Gastroesophageal sphincter (tissue), 4 donors: ENCODE measurements at regions not wholly inside any gene's neighbourhood (a gene's known extent, or its start where the extent isn't known, plus 50 kb on each side); places are given as distances from the start of the nearest gene placed in this dataset.

Source experiments
- ATAC-seq: fragments of 150-250 bp; one replicate; pipeline ENCODE4 v1.9.1; 2016; ENCODE audit warnings: mild to moderate bottlenecking, moderate library complexity
- H3K27ac ChIP-seq, 4 donors: fragments of 200-600 bp; sonication (generic) in 3 of 4; 1 replicate in 3 of 4; 2 replicates in 1 of 4; pipeline ENCODE4 v1.5.1; 2016 to 2019
- H3K27me3 ChIP-seq: fragments of 200-600 bp; sonication (generic); one replicate; pipeline ENCODE4 v1.5.1; 2019
- H3K36me3 ChIP-seq, 2 donors: fragments of 200-600 bp; sonication (generic); one replicate each; pipeline ENCODE4 v1.5.1; 2019; ENCODE audit warnings: control low read depth in 1 of 2
- H3K4me1 ChIP-seq, 3 donors: fragments of 200-600 bp; sonication (generic); 1 replicate in 2 of 3; 2 replicates in 1 of 3; pipeline ENCODE4 v1.5.1; 2016 to 2019; ENCODE audit warnings: control low read depth in 2 of 3
- H3K4me3 ChIP-seq, 2 donors: fragments of 200-600 bp; sonication (generic); one replicate each; pipeline ENCODE4 v1.5.1; 2019; ENCODE audit warnings: mild to moderate bottlenecking in 1 of 2, moderate library complexity in 1 of 2
- H3K9me3 ChIP-seq, 3 donors: fragments of 200-600 bp; sonication (generic); one replicate each; pipeline ENCODE4 v1.5.1; 2017 to 2019; ENCODE audit warnings: control low read depth in 2 of 3
- EP300 ChIP-seq: sonication (generic); formaldehyde crosslinking; IDR thresholded peaks from one replicate; pipeline ENCODE4 v1.6.1; 2017; ENCODE audit warnings: antibody characterized with exemption, mild to moderate bottlenecking
- POLR2A ChIP-seq, 2 donors: fragments of 450-650 bp; IDR thresholded peaks; one replicate each; pipeline ENCODE4 v1.6.1; 2017; ENCODE audit warnings: antibody characterized with exemption in 2 of 2, mild to moderate bottlenecking in 2 of 2, moderate library complexity in 1 of 2
- POLR2AphosphoS5 ChIP-seq: sonication (generic); formaldehyde crosslinking; IDR thresholded peaks from one replicate; pipeline ENCODE4 v1.6.1; 2017; ENCODE audit warnings: antibody characterized with exemption
- WGBS, 2 donors: methylation state at CpG; one replicate each; pipeline ENCODE4 v1.1.5; 2018; ENCODE audit warnings: low coverage in 1 of 2; 5-methylcytosine and 5-hydroxymethylcytosine counted together
- small RNA-seq, 4 donors: library from RNA; depleted of rRNA; stranded (forward); fragments of <200 nt; gene quantifications; one replicate each; pipeline ENCODE3, GENCODE V24; 2016
- TF ChIP-seq, protein P1 (sequence below), 4 experiments: fragments of 200-600 bp in 2 of 4; fragments of 450-650 bp in 2 of 4; sonication (generic) in 1 of 4; IDR thresholded peaks; one replicate each; pipeline ENCODE4 v1.5.1; 2017 to 2019; ENCODE audit warnings: antibody characterized with exemption in 4 of 4, mild to moderate bottlenecking in 2 of 4, moderate library complexity in 2 of 4

DNA sequence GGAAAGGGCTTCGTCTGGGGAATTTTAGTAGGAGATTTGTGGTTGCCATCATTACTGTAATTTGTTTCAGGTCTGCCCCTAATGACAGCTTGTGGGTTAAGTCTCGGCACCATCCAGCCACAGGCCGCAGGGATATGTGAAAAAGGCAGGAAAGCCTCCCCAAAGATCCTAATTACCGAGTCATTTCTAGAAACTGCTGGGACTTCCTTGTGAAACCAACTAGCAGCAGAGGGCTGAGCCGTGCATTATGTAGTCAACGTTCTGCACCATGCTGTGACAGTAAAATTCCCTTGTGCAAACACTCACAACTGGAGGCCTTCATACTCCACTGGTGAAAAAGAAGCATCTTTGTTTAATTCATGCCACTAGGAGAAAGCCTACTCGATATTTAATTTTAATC lies 230.3 kb downstream of the MPDZ start:
- WGBS, 2 donors = 56 to 68% methylated on average over 2 to 5 of the region's 7 CpGs
- no peak overlapping the region for H3K27ac ChIP-seq
- no peak overlapping the region for H3K4me3 ChIP-seq

DNA sequence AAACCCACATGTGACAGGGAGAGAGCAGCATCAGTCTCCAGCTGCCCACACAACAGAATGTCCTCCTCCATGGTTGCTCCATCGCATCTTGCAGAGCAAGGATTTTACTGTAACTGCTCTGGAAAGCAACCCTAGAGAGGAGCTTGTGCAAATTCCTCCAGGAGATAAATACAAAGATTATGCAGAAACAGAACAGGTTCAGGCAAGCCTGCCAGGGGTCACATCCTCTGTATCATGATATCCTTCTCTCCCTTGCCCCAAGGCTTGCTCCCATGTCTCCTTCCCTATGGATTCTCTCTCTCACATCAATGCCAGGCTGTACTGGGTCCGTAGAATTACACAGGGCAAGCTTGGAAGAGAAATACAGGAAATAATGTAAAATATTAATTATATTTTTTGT lies 226.0 kb downstream of the MPDZ start:
- no peaks in the 10 kb centered on the region for H3K4me1 ChIP-seq
- no peaks in the 10 kb centered on the region for H3K27me3 ChIP-seq
- 50% methylated on average over 2 of the region's 2 CpGs; no CpG with 5 or more reads in 1 of the 2 donors for WGBS, 2 donors
- no peaks in the 10 kb centered on the region for H3K36me3 ChIP-seq
- H3K27ac ChIP-seq = no peak overlapping the region
- no peak for ATAC-seq
- TF ChIP-seq POLR2A (IDR thresholded peaks at IDR 0.05) (no peak), EP300 (no peak), POLR2AphosphoS5 (no peak)
- TF ChIP-seq, protein P1, sequence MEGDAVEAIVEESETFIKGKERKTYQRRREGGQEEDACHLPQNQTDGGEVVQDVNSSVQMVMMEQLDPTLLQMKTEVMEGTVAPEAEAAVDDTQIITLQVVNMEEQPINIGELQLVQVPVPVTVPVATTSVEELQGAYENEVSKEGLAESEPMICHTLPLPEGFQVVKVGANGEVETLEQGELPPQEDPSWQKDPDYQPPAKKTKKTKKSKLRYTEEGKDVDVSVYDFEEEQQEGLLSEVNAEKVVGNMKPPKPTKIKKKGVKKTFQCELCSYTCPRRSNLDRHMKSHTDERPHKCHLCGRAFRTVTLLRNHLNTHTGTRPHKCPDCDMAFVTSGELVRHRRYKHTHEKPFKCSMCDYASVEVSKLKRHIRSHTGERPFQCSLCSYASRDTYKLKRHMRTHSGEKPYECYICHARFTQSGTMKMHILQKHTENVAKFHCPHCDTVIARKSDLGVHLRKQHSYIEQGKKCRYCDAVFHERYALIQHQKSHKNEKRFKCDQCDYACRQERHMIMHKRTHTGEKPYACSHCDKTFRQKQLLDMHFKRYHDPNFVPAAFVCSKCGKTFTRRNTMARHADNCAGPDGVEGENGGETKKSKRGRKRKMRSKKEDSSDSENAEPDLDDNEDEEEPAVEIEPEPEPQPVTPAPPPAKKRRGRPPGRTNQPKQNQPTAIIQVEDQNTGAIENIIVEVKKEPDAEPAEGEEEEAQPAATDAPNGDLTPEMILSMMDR (IDR thresholded peaks at IDR 0.05) = no peak
- no peak overlapping the region for H3K4me3 ChIP-seq
- no peaks in the 10 kb centered on the region for H3K9me3 ChIP-seq

More for the DNA sequence above, 230.3 kb downstream of the MPDZ start:
- Histone ChIP-seq H3K4me1 (no peaks in the 10 kb centered on the region), H3K36me3 (no peaks in the 10 kb centered on the region), H3K27me3 (no peaks in the 10 kb centered on the region), H3K9me3 (no peaks in the 10 kb centered on the region)
- ATAC-seq = no peak
- TF ChIP-seq POLR2AphosphoS5 = no peak
- no peak for TF ChIP-seq EP300
- TF ChIP-seq, protein P1 (IDR thresholded peaks at IDR 0.05) = no peak

DNA sequence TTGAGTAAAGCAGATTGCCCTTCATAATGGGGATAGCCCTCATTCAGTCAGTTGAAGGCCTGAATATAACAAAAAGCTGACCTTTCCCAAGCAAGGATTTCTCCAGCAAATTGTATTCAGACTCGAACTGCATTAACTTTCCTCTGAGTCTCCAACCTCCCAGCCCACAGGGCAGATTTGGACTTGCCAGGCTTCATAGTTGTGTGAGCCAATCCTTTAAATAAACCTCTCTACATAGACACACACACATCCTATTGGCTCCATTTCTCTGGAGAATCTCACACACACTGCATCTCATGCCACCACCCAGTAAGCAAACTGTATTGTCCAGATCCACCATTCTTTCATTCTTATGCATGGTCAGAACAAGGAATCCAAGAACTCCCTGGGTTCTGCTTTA lies 225.1 kb downstream of the MPDZ start:
- Histone ChIP-seq H3K27ac (no peak overlapping the region), H3K9me3 (no peaks in the 10 kb centered on the region), H3K4me1 (no peaks in the 10 kb centered on the region), H3K4me3 (no peak overlapping the region), H3K27me3 (no peaks in the 10 kb centered on the region), H3K36me3 (no peaks in the 10 kb centered on the region)
- ATAC-seq = no peak
- WGBS, 2 donors = 85% methylated on average over 1 of the region's 1 CpG; no CpG with 5 or more reads in 1 of the 2 donors
- TF ChIP-seq, protein P1 (IDR thresholded peaks at IDR 0.05) = no peak
- no peak for TF ChIP-seq POLR2AphosphoS5
- no peak for TF ChIP-seq POLR2A (IDR thresholded peaks at IDR 0.05)
- TF ChIP-seq EP300 = no peak

Small RNA genes in the stretch of these regions (small RNA-seq; reads per million reads assigned to genes)
- 0 reads per million in 4 donors for gene RF00019
